NCI-H146 treated with DMSO at 0.1 percent for 48 hours (cell line): ENCODE measurements at regions not wholly inside any gene's neighbourhood (a gene's known extent, or its start where the extent isn't known, plus 50 kb on each side); places are given as distances from the start of the nearest gene placed in this dataset.
A peak's percentile ranks its signal among the peaks of the same experiment; 100 is the strongest.
"Not testable (repeated sequence)": the region's sequence is repeated elsewhere in the genome, so short reads cannot be mapped to it uniquely, and the experiment has no call there.

Source experiments
- DNase-seq: peaks from one replicate; lab custom pipeline; 2025; ENCODE audit not compliant: unreplicated experiment; lab: John Stamatoyannopoulos, UW

DNA sequence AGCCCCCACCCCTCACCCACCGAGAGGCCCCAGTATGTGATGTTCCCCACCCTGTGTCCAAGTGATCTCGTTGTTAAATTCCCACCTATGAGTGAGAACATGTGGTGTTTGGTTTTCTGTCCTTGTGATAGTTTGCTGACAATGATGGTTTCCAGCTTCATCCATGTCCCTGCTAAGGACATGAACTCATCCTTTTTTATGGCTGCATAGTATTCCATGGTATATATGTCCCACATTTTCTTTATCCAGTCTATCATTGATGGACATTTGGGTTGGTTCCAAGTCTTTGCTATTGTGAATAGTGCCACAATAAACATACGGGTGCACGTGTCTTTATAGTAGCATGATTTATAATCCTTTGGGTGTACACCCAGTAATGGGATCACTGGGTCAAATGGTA, 79.2 kb downstream of the PXDC1 start:
- not testable (repeated sequence) for DNase-seq

DNA sequence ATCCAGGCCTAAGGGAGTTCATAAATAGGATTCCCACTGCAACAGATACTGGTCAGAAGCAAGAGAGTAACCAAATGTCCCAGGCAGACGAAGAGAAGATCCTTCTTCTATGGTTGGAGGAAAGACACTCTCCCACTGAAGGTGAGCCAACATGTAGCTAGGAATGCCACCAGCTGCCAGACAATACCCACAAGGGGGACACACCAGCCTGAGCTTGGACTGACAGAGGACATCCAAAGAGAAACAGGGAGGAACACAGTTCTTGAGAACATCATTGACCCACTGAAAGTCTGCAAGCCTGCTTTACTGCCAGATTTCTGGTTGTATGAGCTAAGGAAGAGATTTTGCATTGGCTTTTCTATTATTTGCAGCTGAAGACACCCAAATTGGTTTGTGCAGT, 80.1 kb downstream of the PXDC1 start:
- DNase-seq: no peak

DNA sequence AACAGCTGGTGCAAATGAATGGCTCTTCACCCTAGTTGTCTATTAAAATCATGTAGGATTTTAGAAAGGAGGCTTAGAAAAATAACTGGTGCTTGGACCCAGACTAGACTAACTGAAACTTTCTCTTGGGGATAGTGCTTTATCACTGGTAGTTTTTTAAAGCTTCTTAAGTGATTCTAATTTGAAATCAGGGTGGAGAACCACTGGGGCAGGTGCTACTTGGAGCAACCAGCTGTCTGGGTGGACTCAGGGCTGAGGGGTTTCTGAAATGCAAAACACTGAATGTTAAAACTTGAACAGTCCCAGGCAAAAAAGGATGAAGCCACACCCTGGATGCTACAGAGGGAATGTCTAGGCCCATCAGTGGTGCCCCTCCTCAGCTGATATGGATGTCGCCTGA, 81.2 kb downstream of the PXDC1 start:
- DNase-seq: no peak

DNA sequence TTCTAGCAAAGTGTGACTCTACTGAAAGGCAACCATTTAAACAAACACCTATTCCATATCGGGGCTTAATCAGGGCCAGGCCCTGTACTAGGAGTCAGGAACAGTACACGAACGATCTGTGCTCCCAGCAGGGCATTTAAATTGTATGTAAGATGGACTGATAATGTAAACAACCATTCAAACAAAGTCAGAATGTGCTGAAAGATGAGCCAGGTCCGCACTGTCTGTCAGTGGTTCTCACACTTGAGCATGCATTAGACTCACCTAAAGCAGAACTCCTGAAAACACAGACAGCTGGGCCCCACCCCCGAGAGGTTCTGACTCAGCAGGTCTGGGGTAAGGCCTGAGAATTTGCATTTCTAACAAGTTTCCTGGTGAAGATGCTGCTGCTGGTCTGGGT, 81.6 kb downstream of the PXDC1 start:
- peak; percentile 55 for DNase-seq

DNA sequence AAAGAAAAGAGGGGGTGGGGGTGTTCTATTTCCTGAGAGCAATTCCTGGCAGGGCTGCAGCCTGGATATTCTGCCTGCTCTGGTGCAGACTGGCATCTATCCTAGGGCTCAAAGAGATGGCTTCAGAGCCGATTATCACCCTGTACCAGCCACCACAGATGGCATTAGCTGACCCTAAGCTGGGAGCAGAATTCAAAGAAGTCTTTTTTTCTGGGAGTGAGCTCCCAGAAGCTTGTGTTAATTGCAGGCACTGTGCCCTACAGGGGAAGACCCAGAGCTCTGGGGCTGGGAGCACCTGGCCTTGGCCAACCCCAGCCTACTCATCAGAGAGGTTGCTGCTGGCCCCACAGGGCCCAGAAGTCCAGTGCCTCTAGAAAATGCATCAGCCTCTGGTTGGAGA, 85.9 kb downstream of the PXDC1 start:
- no peak for DNase-seq

DNA sequence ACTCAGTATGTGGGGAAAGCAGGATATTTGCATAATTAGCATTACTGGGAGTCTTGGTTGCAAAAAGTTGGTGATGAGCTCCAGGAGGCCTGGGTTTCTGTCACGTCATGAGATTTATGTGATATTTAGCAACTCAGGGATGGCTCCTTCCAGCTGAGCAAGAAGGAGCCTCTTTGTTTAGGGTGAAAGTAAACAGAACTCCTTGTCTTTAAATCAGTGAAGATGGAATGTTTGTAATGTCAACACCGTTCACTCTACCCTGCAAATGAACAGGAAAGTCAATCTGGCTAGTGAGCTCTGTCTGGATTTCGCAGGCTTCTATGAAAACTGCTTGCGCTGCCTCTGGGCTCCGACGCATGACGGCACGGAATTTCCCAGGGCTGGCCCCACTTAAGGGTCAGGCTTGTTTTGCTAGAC, 86.9 kb downstream of the PXDC1 start:
- DNase-seq: no peak

DNA sequence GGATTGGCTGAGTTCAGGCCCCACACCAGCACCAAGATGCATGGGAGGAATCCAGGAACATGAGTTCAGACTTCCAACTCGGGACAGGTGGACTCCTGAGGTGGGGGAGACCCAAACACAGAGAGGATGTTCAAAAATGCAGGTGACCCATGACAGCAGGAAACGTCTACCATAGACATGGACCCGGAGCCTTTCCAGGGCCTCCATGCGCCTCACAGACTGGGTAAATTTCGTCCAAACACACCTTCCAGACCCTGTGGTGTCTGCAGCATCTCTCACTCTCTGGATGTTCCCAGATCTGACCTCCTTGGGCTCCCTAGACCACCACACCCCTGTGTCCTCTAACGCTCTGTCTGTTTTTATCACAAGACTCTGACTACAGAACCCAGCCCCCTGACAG, 87.7 kb downstream of the PXDC1 start:
- no peak for DNase-seq

DNA sequence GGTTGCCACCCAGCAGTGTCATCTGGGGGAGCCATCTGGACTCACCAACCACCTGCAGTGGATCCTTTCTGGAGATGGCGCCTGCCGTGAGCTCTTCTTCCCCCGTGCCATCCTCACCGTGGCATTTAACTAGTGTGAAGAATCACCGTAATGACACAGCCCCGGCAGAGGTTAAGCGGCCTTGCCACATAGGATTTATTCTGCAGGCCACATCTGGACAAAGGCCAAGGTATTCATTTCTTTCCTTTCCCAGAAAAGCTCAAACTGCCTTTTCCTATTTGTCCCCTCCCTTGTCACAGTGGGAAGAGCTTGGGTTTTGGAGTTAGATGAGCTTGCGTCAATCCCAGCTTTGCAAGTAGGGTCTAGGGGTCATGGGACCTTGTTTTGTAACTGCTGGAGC, 88.4 kb downstream of the PXDC1 start:
- DNase-seq: no peak

DNA sequence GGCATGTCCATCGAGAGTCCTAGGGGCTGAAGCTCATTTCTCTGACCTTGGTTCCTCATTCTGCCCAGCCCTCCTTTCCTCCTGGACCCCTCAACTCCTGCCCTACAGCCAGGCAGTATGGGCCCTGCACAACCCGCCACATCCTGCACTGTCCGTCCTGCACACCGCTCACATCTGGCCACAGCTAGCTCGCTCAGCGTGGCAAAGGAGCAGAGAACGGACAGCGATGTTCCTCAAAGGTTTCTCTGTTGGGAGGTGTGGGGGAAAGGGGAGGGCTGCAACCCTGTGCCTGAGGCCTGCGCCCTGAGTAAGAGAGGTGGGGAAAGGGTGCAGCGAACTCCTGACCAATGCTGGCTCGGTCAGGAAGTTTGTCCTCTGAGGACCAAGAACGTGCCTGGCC, 90.1 kb downstream of the PXDC1 start:
- DNase-seq: no peak

DNA sequence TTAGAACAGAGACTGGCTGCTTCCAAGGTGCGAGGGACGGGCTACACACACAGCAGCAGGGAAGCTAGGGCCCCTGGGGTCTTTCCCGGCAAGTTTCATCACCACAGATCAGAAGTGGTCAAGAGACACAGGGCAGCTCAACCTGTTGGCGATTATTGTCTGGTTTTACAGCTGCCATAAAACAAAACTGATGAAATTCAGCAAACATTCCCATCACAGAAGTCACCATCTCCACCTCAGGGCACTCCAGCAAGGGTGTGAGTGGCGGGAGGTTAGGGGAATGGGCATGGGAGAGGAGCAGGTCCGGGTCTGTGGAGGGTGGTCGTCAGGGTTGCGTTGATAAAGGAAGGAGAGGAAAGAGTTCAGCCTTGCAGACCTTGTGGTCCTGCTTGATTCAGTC, 91.0 kb downstream of the PXDC1 start:
- DNase-seq: no peak

DNA sequence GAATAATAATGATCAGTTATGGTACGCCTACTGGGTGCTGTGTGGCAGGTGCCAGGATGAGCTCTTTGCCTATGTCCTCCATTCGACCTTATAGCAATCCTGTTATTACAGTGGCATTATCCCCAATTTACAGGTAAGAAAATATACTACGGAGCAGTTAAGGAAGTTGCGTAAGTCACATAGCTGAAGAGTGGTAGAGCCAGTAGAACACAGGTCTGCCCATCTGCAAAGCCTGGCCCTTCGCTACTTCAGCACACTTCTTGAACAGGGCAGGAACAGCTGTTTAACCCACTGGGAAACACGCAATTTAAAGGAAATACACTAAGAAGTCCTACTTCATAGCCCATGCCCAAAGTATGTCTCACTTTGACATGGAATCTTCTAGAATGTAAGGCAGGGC, 91.8 kb downstream of the PXDC1 start:
- DNase-seq: no peak

DNA sequence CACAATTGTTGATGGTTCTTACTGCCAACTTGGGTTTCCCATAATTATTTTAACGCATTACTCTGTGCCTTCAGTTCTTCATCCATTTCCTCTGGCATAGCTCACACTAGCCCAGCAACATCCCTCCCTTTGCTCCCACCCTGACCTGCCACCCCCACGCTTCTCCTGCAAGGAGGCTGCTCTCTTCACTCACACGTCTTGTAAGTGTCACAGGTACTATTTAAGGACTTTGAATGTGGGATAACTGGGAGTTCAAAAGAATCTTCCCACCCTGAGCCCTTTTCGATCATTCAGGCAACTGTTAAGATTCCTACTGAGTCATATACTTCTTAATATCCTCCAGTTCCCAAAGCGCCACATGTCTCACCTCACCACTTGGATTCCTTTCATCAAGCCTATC, 95.4 kb downstream of the PXDC1 start:
- DNase-seq: no peak

DNA sequence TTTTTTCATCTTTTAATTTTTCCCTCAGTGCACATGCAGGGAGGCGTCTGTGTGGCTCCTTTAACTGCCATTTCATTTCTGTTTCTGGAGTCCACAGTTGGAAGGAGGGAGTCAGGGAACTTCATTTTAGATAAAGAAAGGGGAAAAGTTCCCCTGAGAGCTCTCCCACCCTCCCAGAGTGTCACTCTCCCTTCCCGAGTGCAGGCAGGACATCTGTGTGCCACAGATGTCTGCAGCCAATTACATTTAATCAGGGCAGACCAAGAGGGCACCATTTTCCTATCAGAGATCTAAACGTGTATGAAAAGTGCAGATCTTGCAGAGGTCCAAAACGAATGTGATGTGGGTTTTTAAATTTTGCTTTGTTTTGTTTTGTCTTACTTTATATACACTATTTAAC, 96.6 kb downstream of the PXDC1 start:
- no peak for DNase-seq

DNA sequence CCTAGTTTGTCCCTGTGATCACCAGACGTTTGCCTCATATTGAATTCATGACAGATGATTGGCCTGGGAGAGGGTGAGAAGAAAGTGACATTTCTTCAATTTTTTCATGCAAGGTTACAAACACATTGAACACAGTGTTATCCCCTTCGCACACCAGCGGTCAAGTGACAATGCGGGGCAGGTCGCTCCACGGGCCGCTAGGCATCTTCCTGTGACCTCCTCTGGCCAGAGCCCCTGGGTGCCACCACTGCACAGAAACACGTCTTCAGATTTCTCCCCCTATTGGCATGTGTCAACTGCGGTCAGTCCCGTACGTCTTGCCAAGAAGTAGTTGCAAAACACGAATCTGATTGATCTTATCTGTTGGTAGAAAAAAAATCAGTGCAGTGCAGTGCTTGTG, 97.1 kb downstream of the PXDC1 start:
- no peak for DNase-seq

DNA sequence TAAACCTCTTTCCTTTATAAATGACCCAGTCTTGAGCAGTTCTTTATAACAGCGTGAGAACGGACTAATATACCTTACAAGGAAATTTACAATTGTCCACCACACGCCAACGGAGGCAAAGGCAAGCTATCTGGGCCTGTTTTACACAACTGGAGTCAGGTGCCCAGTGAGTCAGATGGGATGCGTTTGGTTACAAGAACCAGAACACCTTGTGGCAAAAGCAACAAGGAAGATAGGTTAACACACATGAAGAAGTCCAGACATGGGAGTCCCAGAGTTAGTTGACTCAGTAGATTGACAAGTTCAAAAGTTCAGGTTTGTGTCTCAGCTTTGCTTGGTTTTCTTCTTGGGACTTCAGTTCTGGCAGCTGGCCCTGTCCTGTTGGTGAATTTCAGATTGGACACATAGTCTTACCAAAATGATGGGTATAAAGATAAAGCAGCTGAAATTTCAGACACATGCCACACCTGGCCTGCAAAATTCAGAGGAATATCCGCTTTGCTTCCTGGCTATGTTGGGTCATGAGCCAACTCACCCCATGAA, 97.9 kb downstream of the PXDC1 start:
- no peak for DNase-seq

DNA sequence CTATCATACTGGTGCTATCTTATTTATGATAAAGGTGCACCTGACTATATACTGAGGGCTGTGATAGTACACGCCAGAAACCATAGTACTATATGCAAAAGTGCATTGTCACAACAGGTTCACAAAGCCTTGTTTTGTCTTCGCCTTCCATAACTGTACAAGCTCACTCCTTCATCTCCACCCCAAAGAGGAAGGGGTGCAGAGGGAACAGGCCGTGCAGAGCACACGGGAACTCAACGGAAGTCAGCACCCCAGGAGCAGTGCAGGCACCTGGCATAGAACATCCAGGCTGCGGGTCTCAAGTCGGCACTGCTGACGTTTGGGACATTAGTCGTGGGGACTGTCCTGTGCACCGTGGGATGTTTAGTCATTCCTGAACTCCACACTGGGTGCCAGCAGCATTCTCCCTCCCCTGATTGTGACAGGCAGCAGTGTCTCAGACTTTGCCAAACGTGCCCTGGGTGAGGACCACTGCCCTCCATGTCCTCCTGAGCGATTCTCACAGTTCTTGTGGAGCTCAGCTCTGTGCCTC, 99.7 kb downstream of the PXDC1 start:
- no peak for DNase-seq

DNA sequence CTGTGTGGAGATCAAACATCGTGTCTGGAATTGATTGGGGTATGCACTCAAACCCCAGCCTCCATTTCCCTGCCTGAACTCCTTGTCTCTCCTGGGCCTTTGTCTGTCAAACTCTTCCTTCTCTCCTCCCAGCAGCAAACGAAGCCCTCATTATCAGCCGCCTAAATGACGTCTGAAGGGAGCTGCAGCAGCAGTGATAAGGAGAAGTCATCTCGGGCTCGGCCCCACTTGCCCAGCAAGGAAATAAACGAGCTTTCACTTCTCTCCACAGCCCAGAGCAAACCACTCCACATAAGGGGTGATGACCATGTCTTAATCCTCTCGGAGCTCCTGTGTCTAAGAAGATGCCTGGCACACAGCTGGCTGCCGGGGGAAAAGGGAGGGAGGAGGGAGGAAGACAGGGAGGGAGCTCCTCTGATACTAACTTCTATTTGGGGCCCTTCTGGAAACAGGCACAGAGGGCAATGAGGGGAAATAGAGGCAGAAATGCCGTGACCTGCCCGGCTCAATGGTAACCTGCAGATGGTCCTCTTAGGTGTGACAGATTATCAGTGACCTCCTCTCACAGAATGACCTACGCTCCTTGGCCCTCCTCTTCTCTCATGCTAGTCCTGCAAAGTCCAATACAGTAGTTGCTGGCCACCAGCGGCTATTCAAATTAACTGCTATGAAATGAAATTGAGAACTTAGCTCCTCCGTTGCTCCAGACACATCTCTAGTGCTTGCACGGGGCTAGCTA, 100.4 kb downstream of the PXDC1 start:
- DNase-seq: no peak

DNA sequence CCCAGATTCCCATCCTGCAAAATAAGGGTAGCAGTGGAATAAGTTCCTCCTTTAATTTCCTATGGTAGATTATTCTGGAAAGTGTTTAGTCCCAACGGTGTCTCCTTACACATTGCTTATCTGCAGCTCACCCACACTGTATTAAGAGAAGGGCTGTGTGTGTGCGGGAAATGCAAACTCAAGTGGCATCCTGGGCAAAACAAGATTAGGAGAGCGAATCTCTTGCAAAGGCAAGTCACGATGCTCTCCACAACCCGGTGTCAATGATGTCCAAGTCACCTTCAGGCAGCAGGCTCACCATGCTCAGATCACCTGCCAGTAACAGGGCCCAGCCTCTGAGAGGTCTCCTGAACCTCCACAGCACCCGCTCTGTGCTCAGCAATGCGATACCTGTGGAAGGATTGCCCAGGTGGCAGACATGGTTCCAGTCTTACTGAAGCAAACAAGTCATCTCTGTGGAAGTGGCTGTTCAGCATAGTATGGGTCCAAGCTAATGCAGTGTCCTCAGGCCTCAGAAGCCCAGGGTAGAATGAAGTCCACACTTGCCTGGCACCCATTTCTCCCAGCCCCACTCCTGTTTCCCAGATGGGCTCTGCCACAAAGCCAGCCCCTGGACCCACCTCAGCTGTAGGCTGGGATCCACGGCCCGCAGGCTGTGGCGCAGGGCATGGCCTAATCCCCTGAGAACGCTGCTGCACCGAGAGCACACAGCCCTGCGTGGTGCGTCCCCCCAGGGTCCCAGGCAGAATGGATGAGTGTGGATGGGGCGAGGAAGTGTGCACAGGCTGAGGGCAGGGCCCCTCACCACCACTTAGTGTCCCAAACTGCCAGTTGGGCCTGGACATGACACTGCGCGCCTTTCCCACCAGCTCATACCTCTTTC, 101.2 kb downstream of the PXDC1 start:
- no peak for DNase-seq

DNA sequence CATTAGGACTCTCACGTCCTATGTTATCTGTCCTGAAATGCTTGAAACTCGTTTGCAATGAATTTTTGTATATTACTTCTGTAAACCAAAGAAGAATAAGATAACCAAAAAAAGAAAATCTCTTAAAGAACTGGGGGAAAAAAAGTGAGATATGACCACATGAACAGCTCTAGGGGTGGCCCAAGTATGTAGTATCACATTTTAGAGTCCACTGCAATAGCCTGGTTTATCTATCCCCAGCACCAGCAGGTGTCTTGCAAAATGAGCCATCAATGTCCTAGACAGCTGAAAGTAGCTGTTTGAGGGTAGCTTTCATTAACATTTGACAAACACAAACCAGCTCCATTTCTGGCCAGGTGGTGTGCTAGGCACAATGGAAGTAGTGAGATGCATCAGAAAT, 102.8 kb downstream of the PXDC1 start:
- DNase-seq: no peak

DNA sequence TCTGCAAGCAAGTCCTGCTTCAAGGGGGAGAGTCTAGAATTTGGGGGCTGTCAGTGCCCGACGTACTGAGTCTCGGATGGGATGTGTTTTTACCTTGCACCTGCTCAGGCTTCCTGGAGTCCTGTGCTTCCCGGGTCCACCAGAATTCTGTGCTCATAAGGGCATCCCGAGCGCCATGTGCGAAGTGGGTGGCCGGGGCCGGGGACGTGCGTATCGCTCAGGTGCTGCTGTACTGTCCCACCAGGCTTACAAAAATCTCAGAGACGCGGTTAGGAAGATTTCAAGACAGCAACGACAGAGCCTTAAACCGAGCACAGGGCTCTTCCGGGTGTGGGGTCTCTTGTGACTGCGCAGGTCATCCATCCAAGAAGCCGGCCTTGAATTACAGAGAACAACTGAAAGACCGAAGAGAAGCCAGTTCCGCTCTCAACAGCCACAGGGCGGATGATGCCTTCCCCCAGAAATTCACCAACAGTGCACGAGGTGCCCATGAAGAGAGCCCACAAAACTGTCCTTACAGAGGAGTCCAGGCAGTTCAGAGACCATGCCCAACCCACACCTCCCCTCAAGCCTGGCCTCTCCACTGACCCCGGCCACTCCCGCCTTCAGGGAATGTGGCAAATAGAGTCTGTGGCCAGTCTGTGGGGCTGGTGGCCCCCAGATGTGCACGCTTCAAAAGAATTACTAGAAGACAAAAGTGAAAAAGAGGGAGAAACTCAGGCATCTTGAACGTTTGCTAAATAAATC, 104.7 kb downstream of the PXDC1 start:
- DNase-seq: no peak

DNA sequence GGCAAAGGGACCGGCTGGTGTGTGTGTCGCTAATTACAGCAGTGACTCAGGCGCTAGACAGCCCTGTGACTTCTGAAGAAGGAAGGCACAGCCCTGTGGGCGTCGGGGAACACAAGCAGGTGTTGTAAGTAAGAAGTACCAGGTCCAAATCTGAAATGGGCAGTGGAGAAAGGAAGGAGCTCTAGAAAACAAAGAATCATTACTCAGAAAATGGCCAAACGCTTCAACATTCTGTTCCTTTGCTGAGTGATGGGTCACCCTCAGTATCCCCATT, 106.8 kb downstream of the PXDC1 start:
- no peak for DNase-seq
